ENCODE measurements at regions not wholly inside any gene's neighbourhood (a gene's known extent, or its start where the extent isn't known, plus 50 kb on each side); places are given as distances from the start of the nearest gene placed in this dataset.

DNA sequence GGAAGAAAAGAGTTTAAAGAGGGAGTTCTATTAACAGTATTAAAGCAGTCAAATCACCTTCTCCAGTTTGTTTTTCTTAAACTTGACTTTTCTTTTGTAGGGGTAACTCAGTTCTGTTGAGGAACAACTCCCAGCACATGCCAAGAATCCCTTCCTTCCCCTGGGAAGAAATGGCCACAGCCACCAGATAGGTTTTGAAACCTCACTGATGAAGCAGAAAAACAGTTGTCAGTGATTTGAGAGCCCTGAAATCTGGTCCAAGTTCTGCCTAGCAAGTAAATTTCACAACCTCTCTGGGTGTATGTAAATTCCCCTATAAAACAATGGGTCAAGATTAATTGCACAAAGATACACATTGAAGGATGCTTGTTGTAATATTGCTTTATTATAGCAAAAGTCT, 167.1 kb downstream of the DHX15 start:
- DNase-seq: no peak

GRCh38 chr4:24416293-24416692, 168.1 kb downstream of the DHX15 start:
- DNase-seq: no peak

DNA sequence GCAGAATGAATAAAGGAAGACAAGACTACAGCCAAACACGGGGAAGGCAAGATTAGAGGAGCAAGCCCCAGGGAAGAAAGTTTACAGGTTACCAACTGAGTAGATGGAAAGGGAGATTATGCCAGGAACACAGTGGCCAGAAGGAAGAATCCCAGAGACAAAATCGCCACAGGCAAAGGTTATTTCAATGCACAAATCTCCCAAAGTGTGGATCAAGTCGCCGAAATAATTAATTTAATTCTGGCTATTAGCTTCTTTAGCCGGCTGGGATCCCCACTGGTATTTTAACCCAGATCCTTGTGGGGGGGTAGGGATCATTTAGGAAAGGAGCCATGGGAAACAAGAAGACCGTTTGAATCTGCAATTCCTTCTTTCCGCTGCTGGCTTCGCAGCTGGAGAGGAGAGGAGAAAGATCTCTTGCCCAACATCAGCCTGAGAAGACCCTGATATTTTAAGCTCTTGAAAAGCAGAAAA, 171.0 kb downstream of the DHX15 start:
- DNase-seq: no peak

DNA sequence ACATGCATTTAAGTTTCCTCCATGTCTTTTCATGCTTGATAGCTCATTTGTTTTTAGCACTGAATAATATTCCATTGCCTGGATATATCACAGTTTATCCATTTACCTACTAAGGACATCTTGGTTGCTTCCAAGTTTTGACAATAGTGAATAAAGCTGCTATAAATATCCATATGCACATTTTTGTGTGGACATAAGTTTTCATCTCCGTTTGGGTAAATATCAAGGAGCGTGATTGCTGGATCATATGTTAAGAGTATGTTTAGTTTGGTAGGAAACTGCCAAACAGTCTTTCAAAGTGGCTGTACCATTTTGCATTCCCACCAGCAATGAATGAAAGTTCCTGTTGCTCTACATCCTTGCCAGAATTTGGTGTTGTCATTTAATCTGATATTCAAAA, 172.5 kb downstream of the DHX15 start:
- no peak for DNase-seq

DNA sequence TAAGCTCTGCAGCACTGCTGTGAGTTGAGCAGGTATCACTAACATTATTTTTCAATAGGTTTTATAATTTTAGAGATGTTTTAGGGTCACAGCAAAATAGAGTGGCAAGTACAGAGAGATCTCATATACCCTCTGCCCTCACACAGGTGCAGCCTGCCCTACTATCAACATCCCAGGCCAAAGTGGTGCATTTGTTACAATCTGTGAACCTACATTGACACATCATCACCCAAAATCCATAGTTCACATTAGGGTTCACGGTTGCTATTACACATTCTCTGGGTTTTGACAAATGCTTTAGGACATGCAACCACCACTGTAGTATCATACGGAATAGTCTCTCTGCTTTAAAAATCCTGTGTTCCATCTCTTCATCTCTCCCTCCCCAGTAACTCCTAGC, 173.1 kb downstream of the DHX15 start:
- DNase-seq: no peak

- no peak for DNase-seq
Measured at GRCh38 chr4:24408640-24409039, 175.7 kb downstream of the DHX15 start.

- no peak for DNase-seq
Measured at GRCh38 chr4:24405926-24406325, 178.4 kb downstream of the DHX15 start.

DNA sequence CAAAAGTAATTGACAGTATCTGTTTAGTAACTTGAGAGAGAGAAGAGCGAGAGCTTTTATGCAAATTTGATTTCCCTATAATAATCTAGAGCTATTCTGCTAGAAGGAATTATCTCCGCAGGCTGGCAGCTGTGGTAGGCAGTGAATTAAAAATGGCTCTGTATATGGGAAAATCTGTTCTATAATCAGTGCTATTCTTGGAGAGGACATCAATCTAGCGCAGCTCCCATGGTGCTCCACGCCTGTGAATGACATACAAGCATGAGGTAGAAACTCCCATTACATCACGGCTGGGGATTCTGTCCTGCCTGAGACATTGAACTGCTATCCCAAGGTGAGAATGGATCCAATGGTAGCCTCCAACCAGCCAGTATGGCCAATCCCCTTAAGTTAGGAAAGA, 179.0 kb downstream of the DHX15 start:
- DNase-seq: no peak

DNA sequence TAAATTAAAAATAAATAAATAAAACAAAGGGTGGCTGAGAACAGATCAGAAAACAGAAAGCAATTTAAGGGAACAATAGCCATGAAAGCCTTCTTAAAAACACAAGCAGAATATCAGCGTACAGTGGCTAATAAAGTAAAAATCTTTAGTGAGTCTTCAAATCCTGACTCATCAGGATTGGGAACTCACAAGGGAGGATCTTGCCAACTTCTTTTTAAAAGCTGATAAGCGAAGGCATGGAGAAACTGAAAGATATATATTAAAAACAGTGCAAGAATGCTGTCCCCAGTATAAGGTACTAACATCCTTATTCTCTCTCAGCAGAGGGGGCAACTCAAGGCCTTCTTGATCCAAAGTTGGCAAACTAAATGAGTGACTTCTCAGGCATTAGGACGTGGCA, 180.1 kb downstream of the DHX15 start:
- DNase-seq: no peak

GRCh38 chr4:24403265-24403664, 181.1 kb downstream of the DHX15 start:
- no peak for DNase-seq

- DNase-seq: no peak
Measured at GRCh38 chr4:24400537-24400936, 183.8 kb downstream of the DHX15 start.

- DNase-seq: no peak
Measured at GRCh38 chr4:24396988-24397387, 187.4 kb downstream of the DHX15 start.

GRCh38 chr4:24395937-24396336, 188.4 kb downstream of the DHX15 start:
- no peak for DNase-seq

- no peak for DNase-seq
Measured at GRCh38 chr4:24394041-24394440, 190.3 kb downstream of the DHX15 start.

- DNase-seq: no peak
Measured at GRCh38 chr4:24392613-24393012, 191.7 kb downstream of the DHX15 start.

DNA sequence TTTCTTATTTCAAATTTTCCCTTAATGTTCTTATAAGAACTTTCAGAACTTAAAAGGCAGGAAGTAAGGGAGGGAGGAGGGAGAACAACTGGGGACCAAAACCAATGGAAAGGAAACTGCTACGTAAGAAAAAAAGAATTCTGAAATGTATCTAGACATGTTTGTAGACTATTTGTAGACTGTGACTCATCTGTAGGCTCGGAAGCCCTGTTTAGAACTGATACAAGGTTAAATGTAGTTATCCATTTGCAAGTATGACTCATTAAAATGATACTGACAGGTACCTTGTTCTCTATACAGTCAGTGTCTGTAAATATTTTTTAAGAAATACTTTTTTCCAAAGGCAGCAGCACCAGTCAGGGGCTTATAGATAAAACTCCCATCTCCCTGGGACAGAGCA, 202.0 kb downstream of the DHX15 start:
- no peak for DNase-seq

DNA sequence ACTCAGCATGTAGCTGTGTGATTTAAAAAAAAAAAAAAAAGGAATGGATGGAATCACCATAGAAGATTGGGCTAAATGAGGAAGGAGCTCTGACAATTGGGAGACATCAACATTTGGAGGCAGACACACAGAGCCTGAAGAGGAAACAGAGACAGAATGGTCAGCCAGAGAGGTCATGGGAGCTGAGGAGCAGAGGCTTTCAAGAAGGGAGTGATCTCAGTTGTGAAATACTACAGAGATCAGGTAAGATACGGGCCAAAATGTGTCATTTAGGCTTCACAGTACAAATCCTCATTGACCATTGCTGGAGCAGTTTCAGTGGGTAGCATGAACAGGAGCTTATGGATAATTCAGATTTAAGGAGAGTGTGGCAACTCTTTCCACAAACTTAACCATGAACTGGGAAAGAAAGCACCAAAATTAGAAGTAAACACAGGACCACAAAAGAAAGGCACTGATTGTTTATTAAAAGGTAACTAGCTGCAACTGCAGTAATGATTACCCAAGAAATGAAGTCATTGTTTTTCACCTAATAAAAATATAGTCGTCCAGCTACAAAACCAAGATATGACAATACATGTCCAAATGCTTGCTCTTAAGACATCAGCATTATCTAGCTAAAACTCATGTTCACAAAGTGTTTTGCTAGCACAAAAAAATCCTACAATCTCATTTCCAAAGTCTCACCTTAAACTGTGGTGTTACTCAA, 203.2 kb downstream of the DHX15 start:
- DNase-seq: no peak

- DNase-seq: no peak
Measured at GRCh38 chr4:24373704-24374103, 210.7 kb downstream of the DHX15 start.

- DNase-seq: no peak
Measured at GRCh38 chr4:24372881-24373280, 211.5 kb downstream of the DHX15 start.

DNA sequence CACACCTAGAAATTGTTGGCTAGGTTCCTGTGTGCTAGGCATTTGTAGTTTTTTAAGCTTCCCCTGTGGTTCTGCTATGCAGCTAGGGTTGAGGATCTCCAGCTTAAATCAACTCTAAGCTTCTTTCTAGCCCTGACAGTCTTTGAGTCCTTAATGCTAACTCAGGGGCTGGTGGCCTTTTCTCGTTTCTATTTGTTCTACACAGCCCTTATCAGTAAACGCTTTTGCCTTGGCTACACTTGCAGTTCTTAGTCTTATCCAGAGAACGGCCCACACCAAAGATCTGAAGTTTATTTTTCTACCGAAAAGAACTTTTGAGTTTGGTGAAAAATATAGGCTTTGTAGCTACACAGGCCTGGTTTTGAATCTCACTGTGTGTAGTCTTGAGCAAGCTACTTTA, 212.0 kb downstream of the DHX15 start:
- no peak for DNase-seq

GRCh38 chr4:24370421-24370820, 213.9 kb downstream of the DHX15 start:
- no peak for DNase-seq

DNA sequence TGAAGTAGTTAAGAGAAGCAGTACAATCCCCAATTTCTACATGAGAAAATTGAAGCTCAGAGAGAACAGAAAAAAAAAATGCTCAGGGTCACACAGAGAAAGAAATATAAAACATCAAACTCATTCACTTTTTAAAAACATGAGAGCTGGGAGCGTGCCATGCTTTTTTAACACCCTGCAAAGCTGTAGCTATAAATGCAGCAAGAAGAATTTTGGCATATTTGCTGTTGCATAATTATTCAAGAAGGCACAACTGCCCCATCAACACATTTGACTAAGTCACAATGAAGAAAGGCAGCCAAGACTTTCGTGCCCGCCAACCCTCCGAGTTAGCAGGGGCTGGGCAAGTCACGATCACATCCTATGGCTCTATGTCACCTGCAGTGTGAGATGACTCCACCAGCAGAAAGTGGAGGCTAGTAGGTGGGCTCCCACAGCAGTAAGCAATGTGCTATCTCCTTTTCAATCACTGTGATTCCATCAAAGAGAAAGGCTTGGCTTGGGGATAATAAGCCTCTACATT, 214.8 kb downstream of the DHX15 start:
- no peak for DNase-seq

GRCh38 chr4:24368801-24369200, 215.6 kb downstream of the DHX15 start:
- DNase-seq: no peak

- DNase-seq: no peak
Measured at GRCh38 chr4:24364852-24365251, 219.5 kb downstream of the DHX15 start.

DNA sequence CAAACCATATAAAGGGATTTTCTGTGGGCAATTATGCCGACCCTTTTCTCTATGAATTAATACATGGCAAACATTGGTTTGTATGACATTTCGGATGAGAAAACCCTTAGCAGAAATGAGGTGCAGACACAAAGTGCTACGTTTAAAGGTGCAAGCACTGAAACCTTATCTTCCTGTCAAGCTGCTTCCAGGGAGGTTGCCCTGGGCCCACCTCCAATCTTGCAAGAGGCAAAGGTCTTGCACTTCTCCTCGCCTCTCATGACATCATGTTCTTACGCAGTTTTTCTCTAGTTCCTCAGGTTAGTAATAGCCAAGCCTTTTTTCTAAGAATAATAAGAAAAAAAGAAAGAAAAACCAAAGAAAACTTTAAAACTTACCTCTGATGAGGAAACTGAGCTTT, 220.1 kb downstream of the DHX15 start:
- DNase-seq: no peak
